ENCODE measurements at regions not wholly inside any gene's neighbourhood (a gene's known extent, or its start where the extent isn't known, plus 50 kb on each side); places are given as distances from the start of the nearest gene placed in this dataset.

GRCh38 chr9:126173401-126173800 lies 153.2 kb upstream of the MVB12B start:
- no peak for FAIRE-seq
- Histone ChIP-seq H3K4me3 (ENCODE audit: extremely low read depth in 1 of 4, insufficient read depth in 2 of 4, low read depth in 3 of 4, low read length in 4 of 4) (no peak overlapping the region), H3K23me2 (ENCODE audit: low read depth, low read length) (no peaks in the 10 kb centered on the region)

More at GRCh38 chr9:126173401-126173800, 153.2 kb upstream of the MVB12B start:
- Histone ChIP-seq H2BK20ac (ENCODE audit: low read length) (no peak overlapping the region), H2AFZ (ENCODE audit: low read length) (no peak overlapping the region), H3K9me3 (ENCODE audit: insufficient read depth in 2 of 2, low read depth in 1 of 2, low read length in 1 of 2) (no peaks in the 10 kb centered on the region), H3K36me3 (ENCODE audit: control insufficient read depth in 2 of 4, insufficient read depth in 4 of 4, low read length in 3 of 4) (no peaks in the 10 kb centered on the region), H4K20me1 (replicated peaks in 1 of 2; ENCODE audit: control insufficient read depth in 1 of 2, insufficient read depth in 2 of 2, low read length in 2 of 2) (no peaks in the 10 kb centered on the region), H2BK15ac (ENCODE audit: low read length) (no peak overlapping the region), H2BK5ac (ENCODE audit: low read depth, low read length) (no peak overlapping the region), H3K4me2 (ENCODE audit: insufficient read depth in 1 of 2, low read depth in 2 of 2, low read length in 2 of 2) (no peak overlapping the region), H2BK12ac (ENCODE audit: low read depth, low read length) (no peak overlapping the region), H3K23ac (ENCODE audit: insufficient read length) (no peak overlapping the region), H3K27me3 (replicated peaks in 1 of 4; ENCODE audit: control insufficient read depth in 3 of 4, extremely low read depth in 1 of 4, insufficient read depth in 3 of 4, low read length in 3 of 4) (no peaks in the 10 kb centered on the region), H4K91ac (replicated peaks; ENCODE audit: insufficient read length, low read length) (no peak overlapping the region), H2BK120ac (replicated peaks; ENCODE audit: low read depth, low read length) (no peak overlapping the region), H3K4ac (replicated peaks; ENCODE audit: insufficient read length, low read depth, low read length) (no peak overlapping the region), H3K14ac (ENCODE audit: insufficient read length) (no peak overlapping the region), H3K27ac (ENCODE audit: low read depth, low read length) (no peak overlapping the region), H3K56ac (replicated peaks; ENCODE audit: insufficient read length, low read depth, low read length) (no peak overlapping the region), H3K4me1 (replicated peaks in 1 of 4; ENCODE audit: control insufficient read depth in 3 of 4, insufficient read depth in 4 of 4, low read length in 3 of 4) (no peaks in the 10 kb centered on the region), H3K18ac (ENCODE audit: extremely low read depth, low read length) (no peak overlapping the region), H3K79me2 (ENCODE audit: control insufficient read depth in 1 of 2, insufficient read depth in 2 of 2, low read length in 2 of 2) (no peaks in the 10 kb centered on the region), H4K8ac (ENCODE audit: extremely low read depth, insufficient read depth, low read length) (no peak overlapping the region), H3K9ac (replicated peaks in 1 of 4; ENCODE audit: extremely low read depth in 1 of 4, low read depth in 3 of 4, low read length in 3 of 4) (no peak overlapping the region), H3K79me1 (ENCODE audit: low read depth, low read length) (no peaks in the 10 kb centered on the region), H4K5ac (ENCODE audit: insufficient read length, low read depth, low read length) (no peak overlapping the region), H2AK5ac (ENCODE audit: low read depth, low read length) (no peak overlapping the region)
- ChIA-PET POLR2A (ENCODE audit: partially characterized antibody) (interaction anchor here (1.2 kb wide), 1 partner anchor 10 kb away, joined by 3 read pairs; no protein-coding TSS in a partner anchor), CTCF (ENCODE audit: partially characterized antibody) (interaction anchor here (0.5 to 1.9 kb wide), 10 partner anchors 11 to 555 kb away, joined by 3 to 12 read pairs (median 4); no protein-coding TSS in a partner anchor)
- 77% methylated on average over 6 of the region's 7 CpGs; no CpG with 5 or more reads in 1 of the 2 experiments for WGBS, 2 experiments (ENCODE audit: extremely low coverage in 1 of 2, insufficient coverage in 1 of 2, insufficient read length in 1 of 2, insufficient replicate concordance in 2 of 2, low coverage in 1 of 2, low lambda C conversion rate in 2 of 2, missing lambda C conversion rate in 1 of 2)
- TF ChIP-seq SIRT6 (IDR thresholded peaks at IDR 0.05; ENCODE audit: low read length) (no peak), EZH2 (IDR thresholded peaks at IDR 0.05; ENCODE audit: low read depth, low read length, severe bottlenecking) (no peak), JUND (IDR thresholded peaks at IDR 0.05; ENCODE audit: low read length) (no peak)
- DNase-seq (ENCODE audit: low read depth in 1 of 2, low spot score in 2 of 2) = no peak
